K562 (cell line): ENCODE measurements at regions not wholly inside any gene's neighbourhood (a gene's known extent, or its start where the extent isn't known, plus 50 kb on each side); places are given as distances from the start of the nearest gene placed in this dataset.

Experiments
- ATAC-seq: fragments of 200-7000 bp; cut with Tn5 transposase; 3 replicates; pipeline ENCODE4 v1.9.1; 2020; ENCODE audit warnings: moderate library complexity
- BruUV-seq: library from RNA; stranded (reverse); fragments of 400-500 nt; replicated peaks from 2 replicates; lab custom pipeline; 2021; lab: Mats Ljungman, UMichigan
- CTCF ChIA-PET: fragments of 300-600 bp; formaldehyde crosslinking; extraction: SDS; loops from one replicate; lab custom pipeline; 2021; ENCODE audit warnings: low intra/inter-chr PET ratio; lab: Yijun Ruan, JAX
- POLR2A ChIA-PET: fragments of 300-600, 350-650 bp; sonication (Branson Sonifier 250); formaldehyde crosslinking; extraction: SDS; loops from one replicate; lab custom pipeline; 2021; ENCODE audit warnings: antibody characterized with exemption, inconsistent platforms; lab: Yijun Ruan, JAX
- DNase-seq, 4 experiments: peaks; one replicate each; pipeline versions ENCODE4 v3.0.0 to v3.0.0-alpha.2; 2011 to 2018; ENCODE audit warnings: low spot score in 3 of 4, mixed read lengths in 3 of 4; ENCODE audit errors: extremely low read depth in 1 of 4
- FAIRE-seq: peaks from 2 replicates; lab custom pipeline; 2011; peaks lifted over from hg19 to GRCh38; lab: Jason Lieb, UNC
- H2AFZ ChIP-seq: 2 replicates; pipeline ENCODE4 v1.6.0; 2011; ENCODE audit warnings: low read depth, low read length, control low read depth, inconsistent platforms
- H3K27ac ChIP-seq: fragments of 200-600 bp; 3 replicates; pipeline ENCODE4 v1.8.0; 2011; ENCODE audit warnings: low read depth, mild to moderate bottlenecking, control low read depth, inconsistent platforms, low read length, moderate library complexity, mixed read lengths; ENCODE audit errors: extremely low read depth
- H3K27me3 ChIP-seq, 2 experiments: fragments of 300-600 bp in 1 of 2; 2 replicates in 1 of 2; 3 replicates in 1 of 2; pipeline versions ENCODE4 v1.6.0 to v1.8.0; 2011; ENCODE audit warnings: inconsistent platforms in 2 of 2, low read length in 2 of 2, mild to moderate bottlenecking in 1 of 2, mixed read lengths in 1 of 2, moderate library complexity in 1 of 2; ENCODE audit not compliant: control insufficient read depth in 2 of 2, insufficient read depth in 2 of 2
- H3K36me3 ChIP-seq: fragments of 300-600 bp; 3 replicates; pipeline ENCODE4 v1.8.0; 2011; ENCODE audit warnings: mild to moderate bottlenecking, low read length, inconsistent platforms; ENCODE audit not compliant: control insufficient read depth, insufficient read depth
- H3K4me1 ChIP-seq, 2 experiments: fragments of 200-600 bp in 1 of 2; replicated peaks in 1 of 2; 2 replicates in 1 of 2; 3 replicates in 1 of 2; pipeline versions ENCODE4 v1.5.1 to v1.8.0; 2011; ENCODE audit warnings: inconsistent platforms in 2 of 2, low read length in 2 of 2, mild to moderate bottlenecking in 1 of 2, mixed read lengths in 1 of 2, moderate library complexity in 1 of 2; ENCODE audit not compliant: control insufficient read depth in 2 of 2, insufficient read depth in 2 of 2
- H3K4me2 ChIP-seq: 2 replicates; pipeline ENCODE4 v1.6.1; 2011; ENCODE audit warnings: low read length, control low read depth, inconsistent platforms, mixed read lengths; ENCODE audit not compliant: insufficient read depth
- H3K4me3 ChIP-seq: fragments of 200-600 bp; sonication (generic), shearing (Covaris generic); 2 replicates; pipeline ENCODE4 v1.5.1; 2016; ENCODE audit warnings: control low read depth, inconsistent platforms
- H3K79me2 ChIP-seq: fragments of 200-600 bp; 3 replicates; pipeline ENCODE4 v1.8.0; 2011; ENCODE audit warnings: low read length, inconsistent platforms; ENCODE audit not compliant: control insufficient read depth, insufficient read depth
- H3K9ac ChIP-seq, 2 experiments: 2 replicates each; pipeline versions ENCODE4 v1.6.0 to v1.6.1; 2011; ENCODE audit warnings: low read depth in 2 of 2, low read length in 2 of 2, control low read depth in 1 of 2, inconsistent platforms in 1 of 2, mild to moderate bottlenecking in 1 of 2, mixed read lengths in 1 of 2; ENCODE audit not compliant: insufficient read depth in 1 of 2
- H3K9me1 ChIP-seq: one replicate; pipeline ENCODE4 v1.6.0; 2011; ENCODE audit warnings: inconsistent platforms, mild to moderate bottlenecking, low read length, moderate library complexity; ENCODE audit not compliant: control insufficient read depth, insufficient read depth
- H3K9me3 ChIP-seq: replicated peaks from 2 replicates; pipeline ENCODE4 v1.5.1; 2011; ENCODE audit warnings: low read depth, low read length, inconsistent platforms; ENCODE audit not compliant: control insufficient read depth, insufficient read depth
- H4K20me1 ChIP-seq: replicated peaks from 2 replicates; pipeline ENCODE4 v1.6.1; 2011; ENCODE audit warnings: low read length, inconsistent platforms, mixed read lengths; ENCODE audit not compliant: control insufficient read depth, insufficient read depth
- BCL6 ChIP-seq: fragments of 250-450 bp; sonication (Bioruptor Pico); IDR thresholded peaks from 2 replicates; pipeline ENCODE4 v1.4.0; 2020
- CREM ChIP-seq: IDR thresholded peaks from 2 replicates; pipeline ENCODE4 v1.6.1; 2014; ENCODE audit warnings: antibody characterized with exemption, low read depth
- DPF2 ChIP-seq: fragments of 450-650 bp; IDR thresholded peaks from 2 replicates; pipeline ENCODE4 v1.6.1; 2016
- GABPB1 ChIP-seq: sonication (generic); formaldehyde crosslinking; IDR thresholded peaks from 2 replicates; pipeline ENCODE4 v1.8.0; 2022; ENCODE audit warnings: mild to moderate bottlenecking, missing genetic modification reagents
- HES1 ChIP-seq: fragments of 450-650 bp; IDR thresholded peaks from 2 replicates; pipeline ENCODE4 v1.6.1; 2016; ENCODE audit warnings: low read depth, mild to moderate bottlenecking, moderate library complexity
- MYC ChIP-seq, 2 experiments: fragments of 250-450 bp in 1 of 2; sonication (Bioruptor Pico) in 1 of 2; IDR thresholded peaks; 2 replicates each; pipeline versions ENCODE4 v1.5.1 to v1.6.1; 2012 to 2021; ENCODE audit warnings: low read depth in 2 of 2, borderline replicate concordance in 1 of 2, improper control_type of control experiment in 1 of 2, low read length in 1 of 2, mild to moderate bottlenecking in 1 of 2, moderate library complexity in 1 of 2
- NR2C2 ChIP-seq, 2 experiments: fragments of 200-800 bp in 1 of 2; sonication (Bioruptor generic) in 1 of 2; sonication (generic) in 1 of 2; formaldehyde crosslinking in 1 of 2; IDR thresholded peaks; 2 replicates each; pipeline versions ENCODE4 v1.6.1 to v1.8.0; 2016 to 2022; ENCODE audit warnings: mild to moderate bottlenecking in 1 of 2, missing compliant biosample characterization in 1 of 2, missing genetic modification characterization in 1 of 2, missing genetic modification reagents in 1 of 2
- POLR2G ChIP-seq: fragments of 200-400 bp; formaldehyde crosslinking; IDR thresholded peaks from 2 replicates; pipeline ENCODE4 v1.6.1; 2017; ENCODE audit warnings: low read depth, mild to moderate bottlenecking, antibody characterized with exemption, low read length, moderate library complexity
- SAFB2 ChIP-seq: fragments of 200-400 bp; formaldehyde crosslinking; IDR thresholded peaks from 2 replicates; pipeline ENCODE4 v1.6.1; 2018; ENCODE audit warnings: borderline replicate concordance, low read length, low read depth, moderate library complexity; ENCODE audit not compliant: severe bottlenecking
- SNAPC5 ChIP-seq: fragments of 250-450 bp; sonication (Bioruptor Pico); IDR thresholded peaks from 2 replicates; pipeline ENCODE4 v1.8.0; 2021; ENCODE audit warnings: moderate library complexity, mild to moderate bottlenecking, inconsistent platforms
- STAT5B ChIP-seq: fragments of 250-450 bp; sonication (Bioruptor Pico); IDR thresholded peaks from 2 replicates; pipeline ENCODE4 v1.8.0; 2021; ENCODE audit warnings: mild to moderate bottlenecking, inconsistent platforms
- ZEB2 ChIP-seq: fragments of 450-650 bp; IDR thresholded peaks from 2 replicates; pipeline ENCODE4 v1.6.1; 2016
- ZNF184 ChIP-seq: sonication (generic); formaldehyde crosslinking; IDR thresholded peaks from 2 replicates; pipeline ENCODE4 v1.5.0; 2020; ENCODE audit warnings: missing genetic modification reagents
- ZNF277 ChIP-seq: fragments of 250-450 bp; sonication (Bioruptor Pico); IDR thresholded peaks from 2 replicates; pipeline ENCODE4 v1.8.0; 2022; ENCODE audit warnings: inconsistent platforms, mild to moderate bottlenecking, moderate library complexity, borderline replicate concordance
- WGBS: fragments of 100-300 bp; shearing (Covaris generic); methylation state at CpG from one replicate; pipeline ENCODE4 v1.1.6; 2016; ENCODE audit warnings: low coverage, mixed read lengths; ENCODE audit not compliant: insufficient coverage; ENCODE audit errors: missing lambda C conversion rate; 5-methylcytosine and 5-hydroxymethylcytosine counted together
- in situ Hi-C: fragments of 300-500 bp; cut with MboI; formaldehyde crosslinking; loops from 4 replicates; pipeline ENCODE4 v1.15.0; 2018; ENCODE audit warnings: inconsistent platforms, mixed read lengths
- intact Hi-C: fragments of 100-400 bp; cut with micrococcal nuclease; formaldehyde crosslinking; loops from 2 replicates; pipeline ENCODE4 v1.14.2; 2022

GRCh38 chr3:104519468-104520227, 847.1 kb upstream of the ALCAM start:
- H2AFZ ChIP-seq: no peak overlapping the region
- intact Hi-C loops: no loop called here
- ATAC-seq (no peak), DNase-seq (no peak), FAIRE-seq (no peak)
- no peaks in the 10 kb centered on the region for H3K36me3 ChIP-seq
- no peaks in the 10 kb centered on the region for H3K79me2 ChIP-seq
- no peaks in the 10 kb centered on the region for H4K20me1 ChIP-seq
- no peak overlapping the region for H3K9ac ChIP-seq
- no peaks in the 10 kb centered on the region for H3K27me3 ChIP-seq
- CTCF ChIA-PET: no interaction called here
- POLR2A ChIA-PET: no interaction called here
- H3K9me3 ChIP-seq: no peaks in the 10 kb centered on the region
- no peaks in the 10 kb centered on the region for H3K4me1 ChIP-seq
- BruUV-seq: no TSS peak
- no peak overlapping the region for H3K27ac ChIP-seq
- H3K4me3 ChIP-seq: no peak overlapping the region
- in situ Hi-C loops: no loop called here
- WGBS: 0% methylated on average over 3 of the region's 4 CpGs
- no peak for TF ChIP-seq ZNF277 (CRISPR knock-in tag)
- TF ChIP-seq NR2C2 (CRISPR knock-in tag; IDR thresholded peaks at IDR 0.05): no peak
- TF ChIP-seq NR2C2 (tag; IDR thresholded peaks at IDR 0.05): no peak
- no peak for TF ChIP-seq HES1
- TF ChIP-seq GABPB1 (CRISPR knock-in tag): no peak
- TF ChIP-seq SAFB2: no peak
- no peak for TF ChIP-seq CREM
- TF ChIP-seq POLR2G: no peak
- no peak for TF ChIP-seq BCL6 (CRISPR knock-in tag)
- TF ChIP-seq ZEB2: no peak
- TF ChIP-seq ZNF184 (CRISPR knock-in tag): no peak
- no peak for TF ChIP-seq MYC (IDR thresholded peaks at IDR 0.05; ENCODE audit: low read depth, low read length)
- TF ChIP-seq MYC (CRISPR knock-in tag; IDR thresholded peaks at IDR 0.05; ENCODE audit: borderline replicate concordance, low read depth): no peak
- no peak for TF ChIP-seq SNAPC5 (CRISPR knock-in tag)
- TF ChIP-seq DPF2: no peak
- TF ChIP-seq STAT5B (CRISPR knock-in tag): no peak
- no peak overlapping the region for H3K4me2 ChIP-seq
- H3K9me1 ChIP-seq: no peaks in the 10 kb centered on the region
